SK-N-MC (cell line): ENCODE measurements at regions not wholly inside any gene's neighbourhood (a gene's known extent, or its start where the extent isn't known, plus 50 kb on each side); places are given as distances from the start of the nearest gene placed in this dataset.
A peak's percentile ranks its signal among the peaks of the same experiment; 100 is the strongest.

Source experiments
- DNase-seq: peaks from one replicate; pipeline ENCODE4 v3.0.0-alpha.2; 2011; ENCODE audit warnings: low read depth, low spot score
- H3K27ac ChIP-seq: fragments of 200-600 bp; sonication (generic); 2 replicates; pipeline ENCODE4 v1.5.1; 2016; ENCODE audit warnings: mixed run types
- H3K36me3 ChIP-seq: fragments of 200-600 bp; sonication (generic); 2 replicates; pipeline ENCODE4 v1.6.1; 2017; ENCODE audit warnings: antibody characterized with exemption, low read length, mixed read lengths; ENCODE audit not compliant: insufficient read depth
- H3K4me3 ChIP-seq: fragments of 200-600 bp; sonication (generic); 2 replicates; pipeline ENCODE4 v1.5.1; 2016
- H3K9ac ChIP-seq: fragments of 200-600 bp; sonication (generic); 2 replicates; pipeline ENCODE4 v1.8.0; 2017; ENCODE audit warnings: mixed run types, mixed read lengths; ENCODE audit not compliant: insufficient read length
- H3K9me3 ChIP-seq: fragments of 200-600 bp; sonication (generic); 2 replicates; pipeline ENCODE4 v1.6.1; 2017; ENCODE audit warnings: low read depth, mild to moderate bottlenecking, antibody characterized with exemption, low read length, moderate library complexity, mixed read lengths
- EZH2 ChIP-seq: fragments of 200-600 bp; sonication (generic); IDR thresholded peaks from one replicate; pipeline ENCODE4 v1.6.1; 2017; ENCODE audit warnings: antibody characterized with exemption
- FOXP2 ChIP-seq: optimal IDR thresholded peaks from 2 replicates; pipeline ENCODE3; 2011; ENCODE audit warnings: mild to moderate bottlenecking, moderate library complexity; ENCODE audit not compliant: insufficient read depth; ENCODE audit errors: extremely low read length, control extremely low read depth
- POLR2AphosphoS5 ChIP-seq: IDR thresholded peaks from 2 replicates; pipeline ENCODE4 v1.6.1; 2012; ENCODE audit warnings: mild to moderate bottlenecking, low read depth, low read length, borderline replicate concordance

DNA sequence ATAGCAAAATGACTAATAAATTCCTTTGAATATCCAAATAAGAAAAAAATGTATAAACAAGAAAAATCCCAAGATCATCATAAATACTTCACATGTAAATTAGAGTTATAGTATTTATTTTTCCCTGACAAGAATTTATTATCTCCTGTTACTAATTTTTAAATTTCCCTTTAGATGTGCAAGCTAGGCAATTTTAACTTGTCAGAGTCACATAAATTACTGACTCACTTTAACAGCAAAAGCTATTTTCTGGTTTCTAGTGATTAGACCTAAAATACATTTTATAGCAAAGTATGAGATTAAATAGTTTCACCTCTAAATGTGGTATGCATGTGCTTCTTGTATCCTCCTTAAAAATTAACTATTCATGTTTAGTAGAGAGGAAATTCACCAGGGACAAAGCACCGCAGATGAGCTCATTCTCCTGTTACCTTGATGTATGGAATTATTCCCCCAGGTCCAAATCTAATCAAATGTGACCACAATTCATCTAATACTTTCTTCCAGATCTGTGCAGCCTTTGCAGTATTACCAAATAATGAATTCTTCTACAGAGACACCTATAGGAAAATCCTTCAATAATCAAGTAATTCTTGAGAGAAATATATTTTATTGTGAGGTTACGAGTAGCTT, 621.2 kb downstream of the DNAJB9 start:
- H3K4me3 ChIP-seq = no peak overlapping the region
- H3K9me3 ChIP-seq = no peaks in the 10 kb centered on the region
- DNase-seq = peak; percentile 48
- no peak overlapping the region for H3K9ac ChIP-seq
- no peaks in the 10 kb centered on the region for H3K36me3 ChIP-seq
- peak overlapping the region; percentile 43; the same call in 1 of the 2 replicates for H3K27ac ChIP-seq
- no peak for TF ChIP-seq POLR2AphosphoS5
- no peak for TF ChIP-seq FOXP2
- no peak for TF ChIP-seq EZH2

GRCh38 chr7:109206196-109206595, 636.5 kb downstream of the DNAJB9 start:
- Histone ChIP-seq H3K4me3 (no peak overlapping the region), H3K9me3 (no peaks in the 10 kb centered on the region), H3K36me3 (no peaks in the 10 kb centered on the region), H3K27ac (no peak overlapping the region), H3K9ac (no peak overlapping the region)
- TF ChIP-seq POLR2AphosphoS5 = no peak
- TF ChIP-seq EZH2 = no peak
- TF ChIP-seq FOXP2 = no peak
- no peak for DNase-seq

DNA sequence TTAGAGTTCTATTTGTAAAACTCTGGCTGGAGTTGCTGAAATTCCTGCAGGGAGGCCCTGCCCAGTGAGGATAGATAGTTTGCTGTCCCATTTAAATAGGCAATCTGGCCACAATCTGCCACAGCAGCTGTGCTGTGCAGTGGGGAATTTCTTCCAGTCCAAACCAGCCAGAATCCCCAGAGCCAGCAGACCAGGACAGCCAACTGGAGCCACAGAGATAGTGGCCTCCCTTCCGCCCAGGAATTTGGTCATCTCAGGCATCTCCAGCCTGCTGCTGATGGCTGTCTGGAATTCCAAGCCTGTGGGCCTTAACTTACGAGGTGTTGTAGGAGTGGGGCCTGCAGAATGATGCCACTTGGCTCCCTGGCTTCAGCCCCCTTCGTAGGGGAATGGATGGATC, 643.4 kb downstream of the DNAJB9 start:
- H3K9me3 ChIP-seq = no peaks in the 10 kb centered on the region
- no peak overlapping the region for H3K4me3 ChIP-seq
- H3K9ac ChIP-seq = no peak overlapping the region
- TF ChIP-seq EZH2 = no peak
- no peak for TF ChIP-seq POLR2AphosphoS5
- TF ChIP-seq FOXP2 = no peak
- no peak for DNase-seq
- no peaks in the 10 kb centered on the region for H3K36me3 ChIP-seq
- no peak overlapping the region for H3K27ac ChIP-seq

GRCh38 chr7:109215341-109215740, 645.7 kb downstream of the DNAJB9 start:
- TF ChIP-seq POLR2AphosphoS5 (no peak), EZH2 (no peak), FOXP2 (no peak)
- H3K36me3 ChIP-seq = no peaks in the 10 kb centered on the region

DNA sequence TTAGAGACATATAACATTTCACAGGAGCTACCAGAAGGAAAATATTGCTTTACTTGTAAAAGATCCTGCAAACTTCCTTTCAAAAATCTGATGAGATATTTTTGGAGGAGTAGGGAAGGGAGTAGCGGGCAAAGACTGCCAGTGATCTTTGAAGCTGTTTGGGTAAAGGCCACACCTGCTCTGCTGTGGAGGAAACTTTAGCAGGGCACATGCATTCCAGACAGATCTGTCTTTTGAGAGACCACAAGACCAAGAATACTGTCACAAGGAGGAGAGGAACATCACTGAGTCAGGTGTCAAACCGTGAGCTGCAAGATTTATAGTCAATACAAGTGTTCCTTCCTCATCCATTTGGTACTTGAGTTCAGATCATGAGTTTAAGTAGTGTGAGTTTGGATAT, 654.4 kb downstream of the DNAJB9 start:
- no peaks in the 10 kb centered on the region for H3K36me3 ChIP-seq
- H3K9me3 ChIP-seq = no peaks in the 10 kb centered on the region
- no peak overlapping the region for H3K9ac ChIP-seq
- H3K4me3 ChIP-seq = no peak overlapping the region
- TF ChIP-seq POLR2AphosphoS5 (no peak), EZH2 (no peak), FOXP2 (no peak)
- H3K27ac ChIP-seq = no peak overlapping the region
- no peak for DNase-seq

More at GRCh38 chr7:109215341-109215740, 645.7 kb downstream of the DNAJB9 start:
- H3K27ac ChIP-seq = no peak overlapping the region
- no peak for DNase-seq
- no peaks in the 10 kb centered on the region for H3K9me3 ChIP-seq
- no peak overlapping the region for H3K4me3 ChIP-seq
- H3K9ac ChIP-seq = no peak overlapping the region

- no peaks in the 10 kb centered on the region for H3K9me3 ChIP-seq
- no peak for TF ChIP-seq POLR2AphosphoS5
- no peak for TF ChIP-seq FOXP2
- TF ChIP-seq EZH2 = no peak
- H3K9ac ChIP-seq = no peak overlapping the region
- no peak for DNase-seq
- no peaks in the 10 kb centered on the region for H3K36me3 ChIP-seq
- no peak overlapping the region for H3K27ac ChIP-seq
- H3K4me3 ChIP-seq = no peak overlapping the region
Measured at GRCh38 chr7:109226699-109227098, 657.0 kb downstream of the DNAJB9 start.

- DNase-seq = no peak
- Histone ChIP-seq H3K4me3 (no peak overlapping the region), H3K9me3 (no peaks in the 10 kb centered on the region), H3K9ac (no peak overlapping the region), H3K36me3 (no peaks in the 10 kb centered on the region), H3K27ac (no peak overlapping the region)
- no peak for TF ChIP-seq POLR2AphosphoS5
- TF ChIP-seq EZH2 = no peak
- no peak for TF ChIP-seq FOXP2
Measured at GRCh38 chr7:109235316-109235715, 665.6 kb downstream of the DNAJB9 start.

DNA sequence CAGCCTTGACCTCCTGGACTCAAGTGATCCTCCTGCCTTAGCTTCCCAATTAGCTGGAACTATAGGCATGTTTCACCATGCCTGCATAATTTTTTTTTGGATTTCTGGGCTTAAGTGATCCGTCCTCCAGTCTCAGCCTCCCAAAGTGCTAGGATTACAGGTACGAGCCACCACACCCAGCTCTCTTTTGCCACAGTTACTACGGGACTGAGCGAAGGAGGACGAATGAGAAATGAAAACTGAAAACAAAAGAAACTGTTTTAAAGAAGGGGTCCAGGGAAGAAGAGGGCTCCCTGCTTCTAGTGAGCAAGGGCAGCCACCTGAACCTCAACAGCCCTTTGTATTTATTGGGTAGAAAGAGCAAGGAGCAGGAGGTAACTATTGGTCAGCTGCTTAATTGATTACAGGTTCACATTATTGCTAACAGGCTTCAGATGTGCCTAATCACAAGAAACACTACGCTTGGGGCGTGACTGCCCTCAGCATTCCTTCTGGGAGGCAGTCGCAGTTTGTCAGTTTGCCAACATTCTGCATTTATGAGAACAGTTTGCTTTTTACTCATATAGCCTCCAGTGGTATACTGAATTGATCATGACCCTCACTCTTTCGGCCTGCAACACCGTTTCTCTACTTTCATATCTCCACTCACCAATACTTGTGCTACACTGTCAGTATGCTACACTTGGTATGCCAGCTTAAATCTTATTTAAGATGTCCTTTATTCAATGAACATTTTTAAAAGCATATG, 676.8 kb downstream of the DNAJB9 start:
- no peak for TF ChIP-seq FOXP2
- TF ChIP-seq POLR2AphosphoS5 = no peak
- no peak for TF ChIP-seq EZH2
- no peak overlapping the region for H3K27ac ChIP-seq
- 0 out of 2 replicates have a peak overlapping the region, but pooled peaks have one; percentile 6 for H3K4me3 ChIP-seq
- no peak for DNase-seq
- H3K9me3 ChIP-seq = no peaks in the 10 kb centered on the region
- H3K9ac ChIP-seq = no peak overlapping the region
- no peaks in the 10 kb centered on the region for H3K36me3 ChIP-seq
